GM23338 (cell line): ENCODE measurements at regions not wholly inside any gene's neighbourhood (a gene's known extent, or its start where the extent isn't known, plus 50 kb on each side); places are given as distances from the start of the nearest gene placed in this dataset.

Experiments
- ATAC-seq: fragments of 200-7000 bp; cut with Tn5 transposase; 3 replicates; pipeline ENCODE4 v1.9.1; 2020
- DNase-seq: peaks from one replicate; pipeline ENCODE4 v3.0.0-alpha.2; 2015; ENCODE audit warnings: low spot score
- H2AFZ ChIP-seq: fragments of 200-600 bp; sonication (generic); 2 replicates; pipeline ENCODE4 v1.8.0; 2016; ENCODE audit warnings: antibody characterized with exemption, mild to moderate bottlenecking, moderate library complexity
- H3F3A ChIP-seq: fragments of 200-600 bp; sonication (generic); replicated peaks from 2 replicates; pipeline ENCODE4 v1.8.0; 2017; ENCODE audit warnings: antibody characterized with exemption, mixed run types, low read depth
- H3K27ac ChIP-seq: fragments of 200-600 bp; sonication (generic); 2 replicates; pipeline ENCODE4 v1.6.1; 2016; ENCODE audit warnings: low read depth
- H3K27me3 ChIP-seq: fragments of 200-600 bp; sonication (generic); 2 replicates; pipeline ENCODE4 v1.8.0; 2016; ENCODE audit warnings: mild to moderate bottlenecking, mixed run types, moderate library complexity; ENCODE audit not compliant: insufficient read depth
- H3K36me3 ChIP-seq: fragments of 200-600 bp; sonication (generic); 2 replicates; pipeline ENCODE4 v1.8.0; 2016; ENCODE audit warnings: mild to moderate bottlenecking; ENCODE audit not compliant: insufficient read depth
- H3K4me1 ChIP-seq: fragments of 200-600 bp; sonication (generic); 2 replicates; pipeline ENCODE4 v1.8.0; 2016; ENCODE audit warnings: mild to moderate bottlenecking, moderate library complexity; ENCODE audit not compliant: insufficient read depth
- H3K4me2 ChIP-seq: fragments of 200-600 bp; sonication (generic); 2 replicates; pipeline ENCODE4 v1.7.1; 2017; ENCODE audit warnings: mixed run types
- H3K4me3 ChIP-seq: fragments of 200-600 bp; sonication (generic); 2 replicates; pipeline ENCODE4 v1.6.1; 2016; ENCODE audit warnings: mixed run types
- H3K79me2 ChIP-seq: fragments of 200-600 bp; sonication (generic); replicated peaks from 2 replicates; pipeline ENCODE4 v1.8.0; 2017; ENCODE audit warnings: mild to moderate bottlenecking; ENCODE audit not compliant: insufficient read depth
- H3K9me2 ChIP-seq: fragments of 200-600 bp; sonication (generic); 2 replicates; pipeline ENCODE4 v1.8.0; 2017; ENCODE audit not compliant: insufficient read depth
- H4K20me1 ChIP-seq: fragments of 200-600 bp; sonication (generic); replicated peaks from 2 replicates; pipeline ENCODE4 v1.8.0; 2017; ENCODE audit warnings: mild to moderate bottlenecking; ENCODE audit not compliant: insufficient read depth
- H3K27ac Mint-ChIP-seq: 2 replicates; pipeline ENCODE4 v1.8.0; 2020; ENCODE audit warnings: inconsistent platforms, mild to moderate bottlenecking, moderate library complexity, mixed read lengths
- H3K27me3 Mint-ChIP-seq: 3 replicates; pipeline ENCODE4 v1.8.0; 2022; ENCODE audit warnings: low read depth, mild to moderate bottlenecking, moderate library complexity, mixed read lengths, inconsistent platforms; ENCODE audit not compliant: insufficient read depth, poor library complexity
- H3K36me3 Mint-ChIP-seq: 3 replicates; pipeline ENCODE4 v1.8.0; 2021; ENCODE audit warnings: low read depth, mild to moderate bottlenecking, inconsistent platforms, moderate library complexity, mixed read lengths
- H3K4me1 Mint-ChIP-seq: 3 replicates; pipeline ENCODE4 v1.8.0; 2020; ENCODE audit warnings: mild to moderate bottlenecking, inconsistent platforms, mixed read lengths
- H3K4me3 Mint-ChIP-seq: 3 replicates; pipeline ENCODE4 v1.8.0; 2021; ENCODE audit warnings: moderate library complexity, mild to moderate bottlenecking, inconsistent platforms, mixed read lengths
- H3K9me3 Mint-ChIP-seq: 3 replicates; pipeline ENCODE4 v1.8.0; 2020; ENCODE audit warnings: moderate library complexity, mild to moderate bottlenecking, inconsistent platforms, mixed read lengths
- CREB1 ChIP-seq: fragments of 250-450 bp; sonication (Bioruptor Pico); IDR thresholded peaks from 2 replicates; pipeline ENCODE4 v1.5.0; 2020; ENCODE audit warnings: low read depth, mild to moderate bottlenecking, moderate library complexity
- CTCF ChIP-seq, 2 experiments: fragments of 200-600 bp in 1 of 2; sonication (generic) in 1 of 2; conservative IDR thresholded peaks; 2 replicates each; pipeline versions ENCODE4 v1.5.1 to v1.6.1; 2016 to 2017; ENCODE audit warnings: antibody characterized with exemption in 2 of 2, low read depth in 2 of 2, mild to moderate bottlenecking in 2 of 2, moderate library complexity in 1 of 2
- ETS1 ChIP-seq: IDR thresholded peaks from 2 replicates; pipeline ENCODE4 v1.6.1; 2016; ENCODE audit warnings: antibody characterized with exemption
- EZH2 ChIP-seq: fragments of 200-600 bp; sonication (generic); IDR thresholded peaks from one replicate; pipeline ENCODE4 v1.8.0; 2017; ENCODE audit warnings: antibody characterized with exemption, mild to moderate bottlenecking, low read depth; ENCODE audit not compliant: unreplicated experiment
- EZH2phosphoT487 ChIP-seq: fragments of 200-600 bp; sonication (generic); IDR thresholded peaks from one replicate; pipeline ENCODE4 v1.8.1; 2018; ENCODE audit warnings: antibody characterized with exemption; ENCODE audit not compliant: unreplicated experiment
- JUNB ChIP-seq: IDR thresholded peaks from one replicate; pipeline ENCODE4 v1.6.1; 2016; ENCODE audit warnings: antibody characterized with exemption; ENCODE audit not compliant: unreplicated experiment
- NANOG ChIP-seq: IDR thresholded peaks from 2 replicates; pipeline ENCODE4 v1.6.1; 2016; ENCODE audit warnings: antibody characterized with exemption, borderline replicate concordance
- POLR2AphosphoS5 ChIP-seq: IDR thresholded peaks from 2 replicates; pipeline ENCODE4 v1.6.1; 2016; ENCODE audit warnings: antibody characterized with exemption, low read depth
- STAT1 ChIP-seq: IDR thresholded peaks from one replicate; pipeline ENCODE4 v1.6.1; 2016; ENCODE audit warnings: antibody characterized with exemption; ENCODE audit not compliant: unreplicated experiment
- ZNF114 ChIP-seq: fragments of 250-450 bp; sonication (Bioruptor Pico); IDR thresholded peaks from 2 replicates; pipeline ENCODE4 v1.5.0; 2020; ENCODE audit warnings: mild to moderate bottlenecking, moderate library complexity
- ZNF331 ChIP-seq: fragments of 250-450 bp; sonication (Bioruptor Pico); IDR thresholded peaks from 2 replicates; pipeline ENCODE4 v1.5.0; 2020; ENCODE audit warnings: low read depth, mild to moderate bottlenecking, moderate library complexity
- TF ChIP-seq, protein P1 (sequence below): fragments of 250-450 bp; sonication (Bioruptor Pico); IDR thresholded peaks from 2 replicates; pipeline ENCODE4 v1.5.0; 2020; ENCODE audit warnings: mild to moderate bottlenecking, moderate library complexity
- TF ChIP-seq, protein P2 (sequence below): IDR thresholded peaks from one replicate; pipeline ENCODE4 v1.6.1; 2018; ENCODE audit warnings: antibody characterized with exemption; ENCODE audit not compliant: unreplicated experiment

DNA sequence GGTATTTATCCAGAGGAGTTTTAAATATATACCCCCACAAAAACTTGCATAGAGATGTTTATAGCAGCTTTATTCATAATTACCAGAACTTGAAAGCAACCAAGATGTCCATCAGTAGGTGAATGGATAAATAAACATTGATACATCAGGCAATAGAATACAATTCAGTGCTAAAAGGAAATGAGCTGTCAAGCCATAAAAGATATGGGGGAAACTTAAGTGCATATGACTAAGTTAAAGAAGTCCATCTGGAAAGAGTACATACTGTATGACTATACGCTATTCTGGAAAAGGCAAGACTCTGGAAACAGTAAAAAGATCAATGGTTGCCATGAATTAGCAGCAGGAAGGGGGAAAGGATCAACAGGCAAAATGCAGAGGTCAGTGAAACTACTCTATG is 366.7 kb downstream of the HHIPL2 start:
- peaks cover 2% of the 10 kb centered on the region for H3K27me3 Mint-ChIP-seq
- H3K4me1 Mint-ChIP-seq: peaks cover 2% of the 10 kb centered on the region; the same call in 1 of the 3 replicates
- Histone ChIP-seq H3K27ac (no peak overlapping the region), H3K4me1 (no peaks in the 10 kb centered on the region), H3K79me2 (no peaks in the 10 kb centered on the region), H3K36me3 (no peaks in the 10 kb centered on the region), H3F3A (no peaks in the 10 kb centered on the region), H3K4me3 (no peak overlapping the region), H3K9me2 (no peaks in the 10 kb centered on the region), H3K4me2 (no peak overlapping the region), H3K27me3 (no peaks in the 10 kb centered on the region), H4K20me1 (no peaks in the 10 kb centered on the region), H2AFZ (no peak overlapping the region)
- no peak for TF ChIP-seq STAT1
- no peak for TF ChIP-seq JUNB
- no peak for TF ChIP-seq CREB1 (CRISPR knock-in tag)
- TF ChIP-seq ETS1: no peak
- TF ChIP-seq NANOG: no peak
- TF ChIP-seq EZH2: no peak
- TF ChIP-seq, protein P1, sequence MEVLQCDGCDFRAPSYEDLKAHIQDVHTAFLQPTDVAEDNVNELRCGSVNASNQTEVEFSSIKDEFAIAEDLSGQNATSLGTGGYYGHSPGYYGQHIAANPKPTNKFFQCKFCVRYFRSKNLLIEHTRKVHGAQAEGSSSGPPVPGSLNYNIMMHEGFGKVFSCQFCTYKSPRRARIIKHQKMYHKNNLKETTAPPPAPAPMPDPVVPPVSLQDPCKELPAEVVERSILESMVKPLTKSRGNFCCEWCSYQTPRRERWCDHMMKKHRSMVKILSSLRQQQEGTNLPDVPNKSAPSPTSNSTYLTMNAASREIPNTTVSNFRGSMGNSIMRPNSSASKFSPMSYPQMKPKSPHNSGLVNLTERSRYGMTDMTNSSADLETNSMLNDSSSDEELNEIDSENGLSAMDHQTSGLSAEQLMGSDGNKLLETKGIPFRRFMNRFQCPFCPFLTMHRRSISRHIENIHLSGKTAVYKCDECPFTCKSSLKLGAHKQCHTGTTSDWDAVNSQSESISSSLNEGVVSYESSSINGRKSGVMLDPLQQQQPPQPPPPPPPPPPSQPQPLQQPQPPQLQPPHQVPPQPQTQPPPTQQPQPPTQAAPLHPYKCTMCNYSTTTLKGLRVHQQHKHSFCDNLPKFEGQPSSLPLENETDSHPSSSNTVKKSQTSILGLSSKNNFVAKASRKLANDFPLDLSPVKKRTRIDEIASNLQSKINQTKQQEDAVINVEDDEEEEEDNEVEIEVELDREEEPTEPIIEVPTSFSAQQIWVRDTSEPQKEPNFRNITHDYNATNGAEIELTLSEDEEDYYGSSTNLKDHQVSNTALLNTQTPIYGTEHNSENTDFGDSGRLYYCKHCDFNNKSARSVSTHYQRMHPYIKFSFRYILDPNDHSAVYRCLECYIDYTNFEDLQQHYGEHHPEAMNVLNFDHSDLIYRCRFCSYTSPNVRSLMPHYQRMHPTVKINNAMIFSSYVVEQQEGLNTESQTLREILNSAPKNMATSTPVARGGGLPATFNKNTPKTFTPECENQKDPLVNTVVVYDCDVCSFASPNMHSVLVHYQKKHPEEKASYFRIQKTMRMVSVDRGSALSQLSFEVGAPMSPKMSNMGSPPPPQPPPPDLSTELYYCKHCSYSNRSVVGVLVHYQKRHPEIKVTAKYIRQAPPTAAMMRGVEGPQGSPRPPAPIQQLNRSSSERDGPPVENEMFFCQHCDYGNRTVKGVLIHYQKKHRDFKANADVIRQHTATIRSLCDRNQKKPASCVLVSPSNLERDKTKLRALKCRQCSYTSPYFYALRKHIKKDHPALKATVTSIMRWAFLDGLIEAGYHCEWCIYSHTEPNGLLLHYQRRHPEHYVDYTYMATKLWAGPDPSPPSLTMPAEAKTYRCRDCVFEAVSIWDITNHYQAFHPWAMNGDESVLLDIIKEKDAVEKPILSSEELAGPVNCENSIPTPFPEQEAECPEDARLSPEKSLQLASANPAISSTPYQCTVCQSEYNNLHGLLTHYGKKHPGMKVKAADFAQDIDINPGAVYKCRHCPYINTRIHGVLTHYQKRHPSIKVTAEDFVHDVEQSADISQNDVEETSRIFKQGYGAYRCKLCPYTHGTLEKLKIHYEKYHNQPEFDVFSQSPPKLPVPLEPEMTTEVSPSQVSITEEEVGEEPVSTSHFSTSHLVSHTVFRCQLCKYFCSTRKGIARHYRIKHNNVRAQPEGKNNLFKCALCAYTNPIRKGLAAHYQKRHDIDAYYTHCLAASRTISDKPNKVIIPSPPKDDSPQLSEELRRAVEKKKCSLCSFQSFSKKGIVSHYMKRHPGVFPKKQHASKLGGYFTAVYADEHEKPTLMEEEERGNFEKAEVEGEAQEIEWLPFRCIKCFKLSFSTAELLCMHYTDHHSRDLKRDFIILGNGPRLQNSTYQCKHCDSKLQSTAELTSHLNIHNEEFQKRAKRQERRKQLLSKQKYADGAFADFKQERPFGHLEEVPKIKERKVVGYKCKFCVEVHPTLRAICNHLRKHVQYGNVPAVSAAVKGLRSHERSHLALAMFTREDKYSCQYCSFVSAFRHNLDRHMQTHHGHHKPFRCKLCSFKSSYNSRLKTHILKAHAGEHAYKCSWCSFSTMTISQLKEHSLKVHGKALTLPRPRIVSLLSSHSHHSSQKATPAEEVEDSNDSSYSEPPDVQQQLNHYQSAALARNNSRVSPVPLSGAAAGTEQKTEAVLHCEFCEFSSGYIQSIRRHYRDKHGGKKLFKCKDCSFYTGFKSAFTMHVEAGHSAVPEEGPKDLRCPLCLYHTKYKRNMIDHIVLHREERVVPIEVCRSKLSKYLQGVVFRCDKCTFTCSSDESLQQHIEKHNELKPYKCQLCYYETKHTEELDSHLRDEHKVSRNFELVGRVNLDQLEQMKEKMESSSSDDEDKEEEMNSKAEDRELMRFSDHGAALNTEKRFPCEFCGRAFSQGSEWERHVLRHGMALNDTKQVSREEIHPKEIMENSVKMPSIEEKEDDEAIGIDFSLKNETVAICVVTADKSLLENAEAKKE (CRISPR knock-in tag): no peak
- TF ChIP-seq POLR2AphosphoS5: no peak
- TF ChIP-seq, protein P2, sequence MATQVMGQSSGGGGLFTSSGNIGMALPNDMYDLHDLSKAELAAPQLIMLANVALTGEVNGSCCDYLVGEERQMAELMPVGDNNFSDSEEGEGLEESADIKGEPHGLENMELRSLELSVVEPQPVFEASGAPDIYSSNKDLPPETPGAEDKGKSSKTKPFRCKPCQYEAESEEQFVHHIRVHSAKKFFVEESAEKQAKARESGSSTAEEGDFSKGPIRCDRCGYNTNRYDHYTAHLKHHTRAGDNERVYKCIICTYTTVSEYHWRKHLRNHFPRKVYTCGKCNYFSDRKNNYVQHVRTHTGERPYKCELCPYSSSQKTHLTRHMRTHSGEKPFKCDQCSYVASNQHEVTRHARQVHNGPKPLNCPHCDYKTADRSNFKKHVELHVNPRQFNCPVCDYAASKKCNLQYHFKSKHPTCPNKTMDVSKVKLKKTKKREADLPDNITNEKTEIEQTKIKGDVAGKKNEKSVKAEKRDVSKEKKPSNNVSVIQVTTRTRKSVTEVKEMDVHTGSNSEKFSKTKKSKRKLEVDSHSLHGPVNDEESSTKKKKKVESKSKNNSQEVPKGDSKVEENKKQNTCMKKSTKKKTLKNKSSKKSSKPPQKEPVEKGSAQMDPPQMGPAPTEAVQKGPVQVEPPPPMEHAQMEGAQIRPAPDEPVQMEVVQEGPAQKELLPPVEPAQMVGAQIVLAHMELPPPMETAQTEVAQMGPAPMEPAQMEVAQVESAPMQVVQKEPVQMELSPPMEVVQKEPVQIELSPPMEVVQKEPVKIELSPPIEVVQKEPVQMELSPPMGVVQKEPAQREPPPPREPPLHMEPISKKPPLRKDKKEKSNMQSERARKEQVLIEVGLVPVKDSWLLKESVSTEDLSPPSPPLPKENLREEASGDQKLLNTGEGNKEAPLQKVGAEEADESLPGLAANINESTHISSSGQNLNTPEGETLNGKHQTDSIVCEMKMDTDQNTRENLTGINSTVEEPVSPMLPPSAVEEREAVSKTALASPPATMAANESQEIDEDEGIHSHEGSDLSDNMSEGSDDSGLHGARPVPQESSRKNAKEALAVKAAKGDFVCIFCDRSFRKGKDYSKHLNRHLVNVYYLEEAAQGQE: no peak
- no peak for TF ChIP-seq EZH2phosphoT487
- TF ChIP-seq ZNF331 (CRISPR knock-in tag): no peak
- TF ChIP-seq CTCF (conservative IDR thresholded peaks at IDR 0.05; ENCODE audit: low read depth in 2 of 2): no peak
- no peak for TF ChIP-seq ZNF114 (CRISPR knock-in tag)
- H3K27ac Mint-ChIP-seq: no peak overlapping the region
- no peak for ATAC-seq
- no peaks in the 10 kb centered on the region; the same call in 2 of the 3 replicates for H3K36me3 Mint-ChIP-seq
- H3K4me3 Mint-ChIP-seq: no peak overlapping the region
- no peak for DNase-seq
- H3K9me3 Mint-ChIP-seq: no peaks in the 10 kb centered on the region; the same call in 2 of the 3 replicates
